Ascending aorta (tissue), 2 donors: ENCODE measurements at regions not wholly inside any gene's neighbourhood (a gene's known extent, or its start where the extent isn't known, plus 50 kb on each side); places are given as distances from the start of the nearest gene placed in this dataset.

Experiments used
- DNase-seq, 2 donors: peaks; one replicate each; pipeline ENCODE4 v3.0.0-alpha.2; 2019; ENCODE audit warnings: low spot score in 2 of 2
- H3K27ac ChIP-seq, 2 donors: fragments of 200-600 bp; sonication (generic); one replicate each; pipeline ENCODE4 v1.5.1; 2016 to 2017; ENCODE audit warnings: mild to moderate bottlenecking in 1 of 2
- H3K27me3 ChIP-seq: fragments of 200-600 bp; sonication (generic); one replicate; pipeline ENCODE4 v1.5.1; 2017
- H3K36me3 ChIP-seq, 2 donors: fragments of 200-600 bp; sonication (generic); one replicate each; pipeline ENCODE4 v1.5.1; 2016
- H3K4me1 ChIP-seq, 2 donors: fragments of 200-600 bp; sonication (generic); one replicate each; pipeline ENCODE4 v1.5.1; 2016 to 2017; ENCODE audit warnings: mild to moderate bottlenecking in 1 of 2
- H3K4me3 ChIP-seq, 2 donors: fragments of 200-600 bp; sonication (generic); one replicate each; pipeline ENCODE4 v1.5.1; 2016 to 2017; ENCODE audit warnings: mild to moderate bottlenecking in 1 of 2
- H3K9me3 ChIP-seq, 2 donors: fragments of 200-600 bp; sonication (generic); one replicate each; pipeline ENCODE4 v1.5.1; 2016
- CTCF ChIP-seq, 3 experiments: fragments of 200-600 bp in 2 of 3; fragments of 450-650 bp in 1 of 3; sonication (generic) in 2 of 3; IDR thresholded peaks; one replicate each; pipeline ENCODE4 v1.5.1; 2016 to 2019; ENCODE audit warnings: antibody characterized with exemption in 3 of 3, mild to moderate bottlenecking in 1 of 3, moderate library complexity in 1 of 3
- intact Hi-C: fragments of 100-400 bp; cut with DNase I; formaldehyde crosslinking; loops from one replicate; pipeline ENCODE4 v1.15.1; 2023

DNA sequence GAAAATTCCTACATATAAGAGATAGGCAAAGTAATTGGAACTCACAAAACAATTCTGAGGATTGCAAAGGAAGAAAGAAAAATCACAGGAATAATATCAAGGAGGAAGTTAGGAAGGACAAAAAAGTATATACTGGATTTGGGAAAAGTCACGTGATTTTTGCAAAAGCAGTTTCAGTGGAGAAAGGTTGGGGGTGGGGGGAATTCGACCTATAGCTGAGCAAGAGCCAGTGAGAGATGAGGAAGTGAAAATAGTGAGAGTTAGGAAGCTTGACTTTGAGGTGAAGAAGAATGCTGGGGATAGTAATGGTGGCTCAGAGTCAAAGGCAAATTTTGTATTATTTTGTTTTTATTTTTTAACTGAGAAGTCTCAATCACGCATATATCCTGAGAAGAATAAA, 438.0 kb upstream of the PMFBP1 start:
- DNase-seq = no peak
- no peak overlapping the region for H3K4me3 ChIP-seq
- H3K36me3 ChIP-seq = no peaks in the 10 kb centered on the region
- no peaks in the 10 kb centered on the region for H3K27me3 ChIP-seq
- intact Hi-C loops = no loop called here
- H3K9me3 ChIP-seq = no peaks in the 10 kb centered on the region
- no peak overlapping the region for H3K27ac ChIP-seq
- no peaks in the 10 kb centered on the region for H3K4me1 ChIP-seq
- TF ChIP-seq CTCF (IDR thresholded peaks at IDR 0.05) = no peak

- H3K4me1 ChIP-seq = no peaks in the 10 kb centered on the region
- no peak overlapping the region for H3K4me3 ChIP-seq
- intact Hi-C loops = no loop called here
- DNase-seq = no peak
- no peaks in the 10 kb centered on the region for H3K27me3 ChIP-seq
- TF ChIP-seq CTCF (IDR thresholded peaks at IDR 0.05) = no peak
- H3K27ac ChIP-seq = no peak overlapping the region
- H3K9me3 ChIP-seq = no peaks in the 10 kb centered on the region
- no peaks in the 10 kb centered on the region for H3K36me3 ChIP-seq
Observed at GRCh38 chr16:72609066-72609465, 437.1 kb upstream of the PMFBP1 start.

GRCh38 chr16:72604375-72604774, 432.4 kb upstream of the PMFBP1 start:
- peaks cover 0 to 2% of the 10 kb centered on the region in 2 donors for H3K9me3 ChIP-seq
- no peak overlapping the region for H3K4me3 ChIP-seq
- H3K27ac ChIP-seq = no peak overlapping the region
- DNase-seq = no peak
- H3K27me3 ChIP-seq = no peaks in the 10 kb centered on the region
- no peaks in the 10 kb centered on the region for H3K4me1 ChIP-seq
- no peak for TF ChIP-seq CTCF (IDR thresholded peaks at IDR 0.05)
- no peaks in the 10 kb centered on the region for H3K36me3 ChIP-seq
- intact Hi-C loops = no loop called here

- TF ChIP-seq CTCF (IDR thresholded peaks at IDR 0.05) = no peak
- no peak for DNase-seq
- Histone ChIP-seq H3K9me3 (peaks cover 0 to 2% of the 10 kb centered on the region in 2 donors), H3K4me1 (no peaks in the 10 kb centered on the region), H3K27ac (no peak overlapping the region), H3K36me3 (no peaks in the 10 kb centered on the region), H3K27me3 (no peaks in the 10 kb centered on the region), H3K4me3 (no peak overlapping the region)
- intact Hi-C loops = no loop called here
Observed at GRCh38 chr16:72602499-72602898, 430.5 kb upstream of the PMFBP1 start.

- no peak for DNase-seq
Observed at GRCh38 chr16:72598696-72599095, 426.7 kb upstream of the PMFBP1 start.

More at GRCh38 chr16:72598696-72599095, 426.7 kb upstream of the PMFBP1 start:
- TF ChIP-seq CTCF (IDR thresholded peaks at IDR 0.05) = no peak
- no peak overlapping the region for H3K4me3 ChIP-seq
- intact Hi-C loops = no loop called here
- no peaks in the 10 kb centered on the region for H3K27me3 ChIP-seq
- no peaks in the 10 kb centered on the region for H3K36me3 ChIP-seq
- H3K9me3 ChIP-seq = peaks cover 0 to 2% of the 10 kb centered on the region in 2 donors
- no peaks in the 10 kb centered on the region for H3K4me1 ChIP-seq
- no peak overlapping the region for H3K27ac ChIP-seq
